CD4-positive, alpha-beta T cell treated with Interleukin-4 for 4 hours (primary cell): ENCODE measurements at regions not wholly inside any gene's neighbourhood (a gene's known extent, or its start where the extent isn't known, plus 50 kb on each side); places are given as distances from the start of the nearest gene placed in this dataset.
"Not testable (repeated sequence)": the region's sequence is repeated elsewhere in the genome, so short reads cannot be mapped to it uniquely, and the experiment has no call there.

Experiments
- DNase-seq: peaks from one replicate; pipeline ENCODE4 v3.0.0-alpha.2; 2020

DNA sequence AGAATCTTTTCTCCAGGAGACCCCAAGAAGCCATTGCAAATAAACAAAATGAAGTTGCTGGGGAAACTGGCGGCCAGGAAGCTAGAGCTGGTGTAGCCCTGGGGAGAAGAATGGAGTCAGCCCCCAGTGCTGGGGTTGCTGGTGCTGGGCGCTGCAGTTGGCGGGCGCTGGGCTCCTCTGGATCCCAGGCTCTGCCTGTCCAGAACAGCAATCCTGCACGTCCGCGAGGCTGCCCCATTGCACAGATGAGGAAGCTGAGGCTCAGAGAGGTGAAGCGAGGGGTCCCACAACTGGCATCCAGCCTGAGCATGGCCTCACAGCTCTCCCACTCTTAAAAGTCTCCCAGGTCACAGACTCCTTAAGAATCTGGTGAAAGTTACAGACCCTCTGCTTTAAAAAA is 161.1 kb downstream of the OR4M2 start:
- no peak for DNase-seq

DNA sequence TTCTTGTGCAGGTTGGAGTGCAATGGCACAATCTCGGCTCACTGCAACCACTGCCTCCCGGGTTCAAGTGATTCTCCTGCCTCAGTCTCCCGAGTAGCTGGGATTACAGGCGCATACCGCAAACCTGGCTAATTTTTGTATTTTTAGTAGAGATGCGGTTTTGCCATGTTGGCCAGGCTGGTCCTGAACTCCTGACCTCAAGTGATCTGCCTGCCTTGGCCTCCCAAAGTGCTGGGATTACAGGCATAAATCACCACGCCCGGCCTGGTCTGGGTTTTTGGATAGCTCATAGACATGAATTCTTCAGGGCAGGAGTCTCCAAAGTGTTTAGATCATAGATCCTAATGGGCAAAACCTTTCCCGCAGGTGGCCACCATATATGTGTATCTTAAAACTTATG is 162.0 kb downstream of the OR4M2 start:
- not testable (repeated sequence) for DNase-seq

- DNase-seq, result no peak
Observed at GRCh38 chr15:22243440-22244130, 163.3 kb downstream of the OR4M2 start.

DNA sequence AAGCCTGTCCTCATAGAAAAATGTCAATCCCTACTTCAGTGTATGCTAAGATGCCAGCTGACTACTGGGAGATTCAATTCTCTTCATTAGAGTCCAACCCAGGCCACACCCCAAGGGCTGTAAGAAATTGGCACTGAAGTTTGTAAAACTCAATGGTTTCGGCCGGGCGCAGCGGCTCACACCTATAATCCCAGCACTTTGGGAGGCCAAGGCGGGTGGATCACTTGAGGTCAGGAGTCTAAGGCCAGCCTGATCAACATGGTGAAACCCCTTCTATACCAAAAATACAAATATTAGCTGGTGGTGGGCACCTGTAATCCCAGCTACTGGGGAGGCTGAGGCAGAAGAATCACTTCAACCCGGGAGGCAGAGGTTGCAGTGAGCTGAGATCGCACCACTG is 169.2 kb downstream of the OR4M2 start:
- DNase-seq, result not testable (repeated sequence)

DNA sequence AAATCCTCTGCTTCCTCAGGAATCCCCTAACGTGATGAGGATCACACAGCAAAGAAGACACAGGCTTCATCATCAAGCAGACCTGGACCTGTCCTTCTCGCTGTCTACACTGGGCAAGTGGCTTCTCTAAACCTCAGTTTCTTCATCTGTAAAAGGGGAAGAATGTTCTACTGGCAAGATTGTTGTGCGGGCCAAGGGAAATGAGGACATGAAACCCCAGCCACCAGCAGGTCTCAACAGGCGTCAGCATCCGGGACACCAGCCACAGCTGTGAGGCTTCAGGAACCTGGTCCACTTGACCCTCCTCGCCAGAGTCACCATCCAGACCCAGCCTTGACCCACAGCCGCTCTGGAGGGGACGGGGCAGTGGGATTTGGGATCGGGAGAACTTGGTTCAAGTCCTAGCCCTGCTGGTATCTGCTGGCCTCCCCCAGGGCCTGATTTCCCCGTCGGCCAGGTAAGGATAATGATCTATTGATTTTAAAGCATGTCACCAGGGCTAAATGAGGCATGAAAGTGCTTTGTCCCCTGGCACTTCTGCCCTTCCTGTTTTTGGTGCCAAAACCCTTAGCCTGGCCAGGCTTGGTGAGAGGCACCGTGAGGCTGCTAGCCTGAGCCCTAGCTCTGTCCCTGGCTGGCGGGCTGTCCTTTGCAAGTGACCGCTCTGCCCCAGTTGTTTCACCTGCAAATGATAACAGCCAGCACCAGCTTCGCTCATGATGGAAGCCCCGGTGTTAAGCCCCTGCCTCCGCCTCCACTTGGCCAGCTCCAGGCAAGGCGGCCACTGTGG is 170.4 kb downstream of the OR4M2 start:
- DNase-seq, result not testable (repeated sequence)

DNA sequence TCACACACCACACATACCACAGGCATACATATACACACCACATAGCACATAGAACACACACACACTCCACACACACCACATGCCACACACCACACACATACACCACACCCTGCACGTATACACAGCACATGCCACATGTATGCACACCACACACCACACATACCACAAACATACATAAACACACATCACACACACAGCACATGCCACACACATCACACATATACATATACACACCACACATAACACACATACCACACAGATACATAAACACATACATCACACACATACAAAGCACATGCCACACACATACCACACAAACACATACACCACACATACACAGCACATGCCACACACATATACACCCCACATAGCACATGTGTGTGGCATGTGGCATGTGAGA is 171.1 kb downstream of the OR4M2 start:
- DNase-seq, result no peak

DNA sequence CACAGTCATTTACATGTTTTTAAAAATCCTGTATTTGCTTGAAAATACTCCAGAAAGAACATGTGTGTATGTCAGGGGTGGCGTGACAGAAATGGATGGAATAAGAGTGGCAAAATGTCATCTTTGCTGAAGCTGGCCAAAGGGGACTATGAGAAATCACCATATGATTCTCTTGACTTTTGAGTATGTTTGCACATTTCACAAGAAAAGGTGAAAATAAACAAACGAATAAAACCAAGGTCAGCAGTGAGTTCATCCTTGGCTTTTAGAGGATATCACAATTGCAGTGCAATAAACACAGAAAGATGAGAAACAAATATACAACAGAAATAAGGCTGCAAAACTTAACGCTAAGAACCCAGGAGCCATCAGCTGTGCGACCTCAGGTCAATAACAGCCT is 171.7 kb downstream of the OR4M2 start:
- DNase-seq, result not testable (repeated sequence)

DNA sequence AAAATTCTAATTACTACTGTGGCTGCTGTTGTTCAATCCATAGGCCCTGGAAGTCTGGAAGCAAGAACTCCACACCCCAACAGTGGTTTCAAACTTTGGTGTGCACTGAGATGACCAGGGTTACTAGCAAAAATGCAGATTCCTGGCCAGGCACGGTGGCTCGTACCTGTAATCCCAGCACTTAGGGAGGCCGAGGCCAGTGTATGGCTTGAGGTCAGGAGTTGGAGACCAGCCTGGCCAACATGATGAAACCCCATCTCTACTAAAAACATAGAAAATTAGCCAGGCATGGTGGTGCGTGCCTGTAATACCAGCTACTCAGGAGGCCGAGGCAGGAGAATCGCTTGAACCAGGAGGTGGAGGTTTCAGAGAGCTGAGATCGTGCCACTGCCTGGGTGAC is 172.2 kb downstream of the OR4M2 start:
- not testable (repeated sequence) for DNase-seq

- DNase-seq, result not testable (repeated sequence)
Observed at GRCh38 chr15:22253002-22253675, 172.8 kb downstream of the OR4M2 start.

DNA sequence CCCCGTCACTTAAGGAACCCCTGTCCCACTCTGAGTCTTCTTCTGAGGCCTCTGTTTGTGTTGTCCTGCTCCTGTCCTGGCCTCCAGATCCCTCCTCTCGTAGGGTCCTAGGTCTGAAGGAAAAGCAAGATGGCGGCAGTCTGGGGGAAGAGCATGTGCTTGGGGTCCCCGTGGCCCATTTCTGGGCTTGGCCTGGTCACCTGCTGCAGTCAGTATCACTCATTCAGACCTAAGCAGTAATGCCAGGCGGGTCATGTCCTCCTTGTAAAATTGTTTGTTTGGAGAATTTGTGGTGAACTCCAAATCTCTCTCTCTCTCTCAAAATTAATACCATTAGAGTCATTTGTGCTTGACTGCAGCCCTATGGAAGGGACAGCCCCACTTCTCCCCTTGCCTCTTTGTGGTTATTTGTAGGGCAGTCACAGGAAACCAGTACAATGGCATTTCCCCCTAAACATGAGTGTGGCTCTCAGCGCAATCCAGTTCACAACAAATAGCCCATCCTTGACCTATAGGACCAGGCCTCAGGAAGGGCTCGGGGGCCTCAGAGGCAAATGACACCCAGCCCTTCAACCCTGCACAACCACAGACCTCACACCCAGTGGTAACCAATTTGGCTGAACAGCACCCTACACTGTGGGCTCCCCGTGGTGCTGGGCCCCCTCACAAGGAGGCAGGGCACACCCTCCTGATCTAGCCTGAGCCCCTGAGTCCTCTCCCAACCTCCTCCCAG is 173.5 kb downstream of the OR4M2 start:
- DNase-seq, result peak; percentile 22

DNA sequence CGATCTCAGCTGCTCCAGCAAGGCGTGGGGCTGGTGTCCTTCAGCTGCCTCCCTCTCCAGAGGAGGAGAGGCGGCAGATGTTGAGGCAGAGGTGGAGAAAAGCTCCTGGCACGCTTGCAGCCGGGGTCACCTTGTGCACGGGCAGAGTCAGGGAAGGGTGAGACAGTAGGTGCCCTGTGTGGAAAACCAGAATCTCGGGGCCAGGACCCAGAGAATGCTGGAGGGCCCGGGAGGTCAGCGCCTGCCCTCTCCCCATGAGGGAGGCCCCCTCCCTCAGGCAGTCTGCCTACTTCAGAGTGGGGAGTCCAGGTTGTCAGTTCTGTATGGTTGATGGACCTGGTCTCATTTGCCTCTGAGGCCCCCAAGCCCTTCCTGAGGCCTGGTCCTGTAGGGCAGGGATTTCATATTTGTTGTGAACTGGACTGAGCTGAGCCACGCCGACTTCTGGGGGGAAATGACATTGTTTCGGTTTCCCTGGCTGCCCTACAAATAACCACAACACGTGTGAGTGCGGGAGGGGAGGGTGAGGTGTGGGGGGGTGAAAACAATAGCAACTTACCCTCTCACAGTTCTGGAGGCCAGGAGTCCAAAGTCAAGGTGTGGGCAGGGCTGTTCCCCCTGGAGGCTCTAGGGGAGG is 174.2 kb downstream of the OR4M2 start:
- not testable (repeated sequence) for DNase-seq

DNA sequence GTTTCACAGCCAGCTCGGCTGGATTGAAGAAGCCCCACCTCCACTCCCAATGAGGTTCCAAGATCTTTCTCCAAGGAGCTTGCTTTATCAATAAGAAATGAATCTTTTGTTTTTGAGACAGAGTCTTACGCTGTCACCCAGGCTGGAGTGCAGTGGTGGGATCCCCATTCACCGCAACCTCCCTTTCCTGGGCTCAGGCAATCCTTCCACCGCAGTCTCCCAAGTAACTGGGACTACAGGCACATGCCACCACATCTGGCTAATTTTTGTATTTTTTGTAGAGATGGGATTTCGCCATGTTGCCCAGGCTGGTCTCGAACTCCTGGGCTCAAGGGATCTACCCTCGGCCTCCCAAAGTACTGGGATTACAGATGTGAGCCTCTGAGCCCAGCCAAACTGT is 175.3 kb downstream of the OR4M2 start:
- not testable (repeated sequence) for DNase-seq

- not testable (repeated sequence) for DNase-seq
Observed at GRCh38 chr15:22256389-22257046, 176.2 kb downstream of the OR4M2 start.

DNA sequence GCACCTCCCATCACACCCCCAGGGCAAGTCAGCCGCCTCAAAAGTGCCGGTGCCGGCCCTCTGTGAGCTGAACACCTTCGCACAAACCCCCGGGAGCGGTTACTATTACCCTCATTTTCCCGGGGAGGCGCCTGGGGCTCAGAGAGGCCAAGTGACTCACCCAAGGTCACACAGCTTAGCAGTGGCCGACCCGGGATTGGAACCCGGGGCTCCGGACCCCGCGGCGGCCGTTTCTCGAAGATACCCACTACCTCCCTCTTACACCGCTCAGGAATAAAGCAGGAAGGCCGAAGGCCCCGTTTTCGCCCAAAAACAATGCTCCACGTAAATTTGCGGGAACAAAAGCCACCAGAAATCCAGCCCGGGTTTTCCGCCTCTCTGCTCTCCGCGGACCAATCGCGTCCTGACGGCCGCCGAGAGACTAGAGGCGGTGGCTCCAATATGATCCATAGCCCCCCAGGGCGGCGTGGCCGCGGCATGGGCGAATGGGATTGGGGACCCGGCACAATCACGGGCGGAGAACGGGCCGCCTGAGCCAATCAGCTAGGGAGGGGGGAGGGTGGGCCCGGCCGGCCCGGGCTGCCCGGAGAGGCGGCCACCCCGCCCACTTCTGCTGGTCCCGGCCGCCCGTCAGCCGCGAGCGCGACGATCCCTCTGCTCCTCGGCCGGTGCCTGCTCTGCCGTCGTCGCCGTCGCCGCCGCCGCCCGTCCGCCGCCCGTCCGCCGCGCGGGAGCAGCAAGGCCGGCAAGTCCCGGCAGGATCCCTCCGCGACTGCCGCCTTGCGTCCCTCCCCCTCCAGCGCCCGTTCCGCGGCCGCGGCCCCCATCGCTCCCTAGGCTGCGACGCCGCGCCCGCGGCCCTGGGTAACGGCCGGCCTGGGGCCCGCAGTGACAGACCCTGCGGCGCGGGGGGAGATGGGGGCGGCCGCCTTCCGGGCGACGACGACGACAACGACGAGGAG is 177.0 kb downstream of the OR4M2 start:
- DNase-seq, result no peak

DNA sequence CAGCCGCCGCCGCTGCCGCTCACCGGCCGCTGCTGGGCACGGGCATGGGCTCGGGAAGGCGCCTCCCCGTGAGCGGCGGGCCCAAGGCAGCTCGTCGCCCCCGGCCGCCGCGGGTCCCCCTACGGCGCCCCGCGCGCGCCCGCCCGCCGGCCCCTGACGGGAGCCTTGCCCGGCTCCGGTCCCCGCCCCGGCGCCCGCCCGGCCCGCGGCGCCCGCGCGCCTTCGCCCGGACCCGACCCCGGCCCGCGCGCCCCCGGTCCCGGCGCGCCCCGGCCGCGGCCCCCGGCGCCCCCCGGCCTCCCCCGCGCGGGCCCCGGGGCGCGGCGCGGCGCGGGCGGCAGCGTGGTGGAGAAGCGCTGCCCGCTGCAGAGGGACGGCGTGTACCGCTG is 177.7 kb downstream of the OR4M2 start:
- DNase-seq, result no peak

DNA sequence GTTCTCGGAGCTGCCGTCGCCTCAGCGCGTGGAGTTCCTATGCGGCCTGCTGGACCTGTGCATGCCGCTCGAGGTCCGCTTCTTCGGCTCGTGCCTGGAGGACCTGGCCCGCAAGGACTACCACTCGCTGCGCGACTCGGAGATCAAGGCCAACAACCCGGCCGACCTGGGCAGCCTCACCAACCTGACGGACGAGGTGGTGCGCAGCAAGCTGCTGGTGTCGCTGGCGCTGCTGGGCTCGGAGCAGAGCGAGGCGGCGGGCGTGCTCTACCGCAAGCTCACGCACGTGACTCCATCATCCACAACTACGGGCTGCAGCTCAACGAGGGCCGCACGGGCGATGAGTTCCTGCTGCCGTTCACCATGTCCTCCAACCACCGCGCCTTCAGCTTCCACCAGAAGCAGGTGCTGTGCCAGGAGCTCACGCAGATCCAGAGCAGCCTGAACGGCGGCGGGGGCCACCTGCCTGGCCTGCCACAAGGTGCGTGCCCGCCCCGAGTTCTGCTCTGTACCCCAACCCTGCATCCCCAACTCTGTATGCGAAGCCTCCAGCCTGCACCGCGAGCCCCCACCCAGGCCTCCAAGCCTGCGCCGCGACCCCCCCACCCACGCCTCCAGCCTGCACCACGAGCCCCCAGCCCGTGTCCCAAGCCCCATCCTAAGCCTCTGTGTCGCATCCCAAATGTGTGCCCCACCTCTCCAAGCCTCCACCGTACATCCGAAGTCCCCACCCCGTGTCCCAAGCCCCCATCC is 178.2 kb downstream of the OR4M2 start:
- no peak for DNase-seq

DNA sequence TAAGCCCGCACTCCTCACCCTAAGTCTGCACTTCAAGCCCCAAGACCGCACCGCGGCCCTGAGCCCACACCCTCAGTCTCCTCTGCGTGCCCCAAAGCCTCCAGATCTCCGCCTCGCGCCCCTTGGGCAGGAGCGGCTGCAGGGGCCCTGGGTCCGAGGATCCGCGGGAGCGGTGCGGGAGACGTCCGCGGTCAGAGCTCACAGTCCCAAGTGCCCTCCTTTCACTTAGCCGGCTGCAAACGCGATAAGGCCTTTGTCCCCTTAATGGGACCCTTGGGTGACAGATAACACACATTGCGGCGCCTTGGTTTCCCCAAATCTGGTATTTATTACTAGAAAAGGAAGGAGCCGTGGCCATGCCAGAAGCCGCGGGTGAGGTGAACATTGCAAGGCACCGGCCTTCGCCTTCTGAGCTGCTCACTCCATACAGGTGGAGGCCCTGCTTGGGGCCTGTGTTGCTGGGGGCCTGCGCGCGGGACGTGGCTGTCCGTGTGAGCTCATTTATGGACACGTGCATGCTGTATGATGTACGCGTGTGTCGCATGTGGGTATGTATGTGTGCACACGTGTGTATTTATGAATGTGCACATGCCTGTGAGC is 178.9 kb downstream of the OR4M2 start:
- DNase-seq, result not testable (repeated sequence)

GRCh38 chr15:22259881-22260421 is 179.6 kb downstream of the OR4M2 start:
- DNase-seq, result no peak

DNA sequence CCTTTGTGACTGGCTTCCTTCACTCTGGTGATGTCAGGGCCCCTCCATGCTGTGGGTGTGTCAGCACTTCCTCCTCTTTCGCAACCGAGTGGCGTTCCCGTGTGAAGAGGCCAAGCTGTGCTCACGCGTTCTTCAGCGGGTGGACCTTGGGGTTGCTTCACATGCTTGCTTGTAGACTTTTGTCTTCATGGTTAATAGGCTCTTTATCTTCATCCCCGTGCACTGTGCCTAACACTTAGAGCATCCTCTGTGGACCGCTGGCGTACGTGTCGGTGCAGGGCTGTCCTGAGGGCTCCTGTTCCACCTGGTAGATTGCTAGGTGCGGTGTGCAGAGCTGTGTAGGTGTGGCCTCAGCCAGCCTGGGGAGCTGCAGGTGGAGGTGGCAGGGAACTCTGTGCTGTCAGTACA is 182.3 kb downstream of the OR4M2 start:
- DNase-seq, result peak; percentile 27
